ENCODE measurements at regions not wholly inside any gene's neighbourhood (a gene's known extent, or its start where the extent isn't known, plus 50 kb on each side); places are given as distances from the start of the nearest gene placed in this dataset.
A peak's percentile ranks its signal among the peaks of the same experiment; 100 is the strongest.

DNA sequence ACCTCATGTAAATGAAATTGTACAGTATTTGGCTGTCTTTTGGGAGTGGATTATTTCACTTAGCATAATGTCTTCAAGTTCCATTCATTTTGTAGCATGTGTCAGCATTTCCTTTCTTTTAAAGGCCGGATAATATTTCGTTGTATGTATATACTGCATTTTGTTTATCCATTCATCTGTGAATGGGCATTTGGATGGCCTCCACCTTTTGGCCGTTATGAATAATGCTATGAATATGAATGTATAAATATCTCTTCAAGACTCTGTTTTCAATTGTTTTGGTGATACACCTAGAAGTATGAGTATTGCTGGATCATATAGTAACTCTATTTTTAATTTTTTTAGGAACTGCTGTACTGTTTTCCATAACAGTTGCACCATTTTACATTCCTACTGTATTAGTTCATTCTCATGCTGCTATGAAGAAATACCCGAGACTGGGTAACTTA, 164.9 kb downstream of the DYRK2 start:
- Histone ChIP-seq H2AFZ (ENCODE audit: low read depth, low read length) (no peak overlapping the region), H3K27ac (ENCODE audit: low read length, poor library complexity, severe bottlenecking) (no peak overlapping the region), H3K4me1 (ENCODE audit: control insufficient read depth, insufficient read depth, low read depth, low read length) (no peaks in the 10 kb centered on the region), H2AK5ac (ENCODE audit: low read length, severe bottlenecking) (no peak overlapping the region), H2BK12ac (ENCODE audit: low read length in 2 of 2) (no peak overlapping the region), H2BK5ac (ENCODE audit: low read depth, low read length, poor library complexity, severe bottlenecking) (no peak overlapping the region), H4K8ac (ENCODE audit: low read length) (no peak overlapping the region), H2BK120ac (ENCODE audit: low read depth, low read length) (no peak overlapping the region), H3K9ac (ENCODE audit: low read length) (no peak overlapping the region), H4K91ac (ENCODE audit: low read length) (no peak overlapping the region), H3K9me3 (ENCODE audit: control insufficient read depth, low read length) (peaks cover 40% of the 10 kb centered on the region), H3K23ac (ENCODE audit: low read length in 2 of 2) (no peak overlapping the region), H3K4ac (ENCODE audit: low read depth in 1 of 2, low read length in 2 of 2) (no peak overlapping the region), H3K27me3 (ENCODE audit: control insufficient read depth in 1 of 2, insufficient read depth in 1 of 2, low read length in 2 of 2) (no peaks in the 10 kb centered on the region), H3K18ac (ENCODE audit: low read depth in 1 of 2, low read length in 2 of 2) (no peak overlapping the region), H2BK15ac (ENCODE audit: low read depth, poor library complexity, severe bottlenecking) (no peak overlapping the region), H3K4me2 (ENCODE audit: low read length, poor library complexity, severe bottlenecking) (no peak overlapping the region), H3K14ac (ENCODE audit: low read length in 2 of 2) (no peak overlapping the region), H3K79me1 (replicated peaks; ENCODE audit: low read length, poor library complexity, severe bottlenecking) (no peaks in the 10 kb centered on the region), H3K4me3 (ENCODE audit: insufficient read depth in 1 of 2, low read depth in 1 of 2, low read length in 2 of 2) (no peak overlapping the region), H3K36me3 (ENCODE audit: control insufficient read depth in 1 of 2, insufficient read depth in 2 of 2, low read depth in 1 of 2, low read length in 2 of 2) (no peaks in the 10 kb centered on the region)
- DNase-seq, result no peak
- 100% methylated on average over 2 of the region's 4 CpGs for WGBS

DNA sequence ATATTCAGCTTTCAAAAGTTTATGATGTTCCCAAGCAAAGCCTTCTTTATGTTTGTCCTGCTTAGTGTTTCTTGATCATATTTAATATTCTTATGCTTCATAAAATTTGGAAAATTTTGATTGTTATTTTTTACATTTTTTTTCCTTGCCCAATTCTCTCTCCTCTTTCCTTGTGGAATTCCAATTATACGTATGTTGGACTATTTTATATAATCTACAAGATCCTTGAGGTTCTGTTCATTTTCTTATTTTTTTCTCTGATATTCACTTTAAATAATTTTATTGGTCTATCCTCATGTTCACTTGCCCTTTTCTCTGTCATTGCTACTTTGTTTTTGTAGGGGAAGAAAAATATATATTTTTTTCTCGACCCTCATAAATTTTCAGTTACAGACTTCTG, 167.7 kb downstream of the DYRK2 start:
- H3K27ac ChIP-seq (ENCODE audit: low read length, poor library complexity, severe bottlenecking), result no peak overlapping the region
- no peak overlapping the region for H3K4ac ChIP-seq (ENCODE audit: low read depth in 1 of 2, low read length in 2 of 2)
- no peak overlapping the region for H2BK15ac ChIP-seq (ENCODE audit: low read depth, poor library complexity, severe bottlenecking)
- no peak overlapping the region for H2AK5ac ChIP-seq (ENCODE audit: low read length, severe bottlenecking)
- no peak overlapping the region for H2BK5ac ChIP-seq (ENCODE audit: low read depth, low read length, poor library complexity, severe bottlenecking)
- no peaks in the 10 kb centered on the region for H3K4me1 ChIP-seq (ENCODE audit: control insufficient read depth, insufficient read depth, low read depth, low read length)
- H4K8ac ChIP-seq (ENCODE audit: low read length), result no peak overlapping the region
- no peaks in the 10 kb centered on the region for H3K36me3 ChIP-seq (ENCODE audit: control insufficient read depth in 1 of 2, insufficient read depth in 2 of 2, low read depth in 1 of 2, low read length in 2 of 2)
- no peak overlapping the region for H2BK12ac ChIP-seq (ENCODE audit: low read length in 2 of 2)
- no peak overlapping the region for H2BK120ac ChIP-seq (ENCODE audit: low read depth, low read length)
- no peak overlapping the region for H3K9ac ChIP-seq (ENCODE audit: low read length)
- H3K27me3 ChIP-seq (ENCODE audit: control insufficient read depth in 1 of 2, insufficient read depth in 1 of 2, low read length in 2 of 2), result no peaks in the 10 kb centered on the region
- H4K91ac ChIP-seq (ENCODE audit: low read length), result no peak overlapping the region
- DNase-seq, result no peak
- H3K4me2 ChIP-seq (ENCODE audit: low read length, poor library complexity, severe bottlenecking), result no peak overlapping the region
- no peaks in the 10 kb centered on the region for H3K79me1 ChIP-seq (replicated peaks; ENCODE audit: low read length, poor library complexity, severe bottlenecking)
- H3K18ac ChIP-seq (ENCODE audit: low read depth in 1 of 2, low read length in 2 of 2), result no peak overlapping the region
- H3K4me3 ChIP-seq (ENCODE audit: insufficient read depth in 1 of 2, low read depth in 1 of 2, low read length in 2 of 2), result no peak overlapping the region
- H3K14ac ChIP-seq (ENCODE audit: low read length in 2 of 2), result no peak overlapping the region
- no peak overlapping the region for H2AFZ ChIP-seq (ENCODE audit: low read depth, low read length)
- WGBS, result no CpG with 5 or more reads among the region's 2 CpGs
- peaks cover 40% of the 10 kb centered on the region for H3K9me3 ChIP-seq (ENCODE audit: control insufficient read depth, low read length)
- no peak overlapping the region for H3K23ac ChIP-seq (ENCODE audit: low read length in 2 of 2)

DNA sequence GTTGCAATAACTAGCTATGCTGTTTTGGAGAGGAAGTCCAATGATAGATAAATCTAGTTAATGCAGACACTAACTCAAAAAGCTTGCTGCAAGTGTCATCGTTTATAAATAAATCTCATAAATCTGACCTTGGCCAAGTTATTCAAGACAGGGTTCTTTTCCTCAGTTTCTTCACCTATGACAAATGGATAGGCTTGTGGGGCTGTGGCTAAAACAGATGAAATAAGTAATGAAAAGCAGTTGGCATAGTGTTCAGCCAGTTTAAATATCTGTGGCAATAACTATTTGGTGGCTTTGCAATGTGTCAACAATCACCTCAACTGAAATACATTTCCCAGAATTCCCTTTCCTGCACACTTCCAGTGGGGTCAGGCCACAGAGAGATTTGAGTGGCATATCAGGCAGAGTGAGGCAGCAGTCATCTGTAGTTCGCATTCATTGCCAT, 169.9 kb downstream of the DYRK2 start:
- Histone ChIP-seq H2BK5ac (ENCODE audit: low read depth, low read length, poor library complexity, severe bottlenecking) (no peak overlapping the region), H2BK12ac (ENCODE audit: low read length in 2 of 2) (no peak overlapping the region), H2AFZ (ENCODE audit: low read depth, low read length) (no peak overlapping the region), H3K27ac (ENCODE audit: low read length, poor library complexity, severe bottlenecking) (no peak overlapping the region), H3K4me2 (ENCODE audit: low read length, poor library complexity, severe bottlenecking) (no peak overlapping the region), H3K14ac (ENCODE audit: low read length in 2 of 2) (no peak overlapping the region), H2BK15ac (ENCODE audit: low read depth, poor library complexity, severe bottlenecking) (no peak overlapping the region), H2AK5ac (ENCODE audit: low read length, severe bottlenecking) (no peak overlapping the region), H3K23ac (ENCODE audit: low read length in 2 of 2) (no peak overlapping the region), H3K79me1 (replicated peaks; ENCODE audit: low read length, poor library complexity, severe bottlenecking) (no peaks in the 10 kb centered on the region), H3K18ac (ENCODE audit: low read depth in 1 of 2, low read length in 2 of 2) (no peak overlapping the region), H3K9me3 (ENCODE audit: control insufficient read depth, low read length) (peaks cover 37% of the 10 kb centered on the region), H3K4me1 (ENCODE audit: control insufficient read depth, insufficient read depth, low read depth, low read length) (no peaks in the 10 kb centered on the region), H3K36me3 (ENCODE audit: control insufficient read depth in 1 of 2, insufficient read depth in 2 of 2, low read depth in 1 of 2, low read length in 2 of 2) (no peaks in the 10 kb centered on the region), H3K4me3 (ENCODE audit: insufficient read depth in 1 of 2, low read depth in 1 of 2, low read length in 2 of 2) (no peak overlapping the region), H4K91ac (ENCODE audit: low read length) (no peak overlapping the region), H3K4ac (ENCODE audit: low read depth in 1 of 2, low read length in 2 of 2) (no peak overlapping the region), H4K8ac (ENCODE audit: low read length) (no peak overlapping the region), H2BK120ac (ENCODE audit: low read depth, low read length) (no peak overlapping the region), H3K9ac (ENCODE audit: low read length) (no peak overlapping the region), H3K27me3 (ENCODE audit: control insufficient read depth in 1 of 2, insufficient read depth in 1 of 2, low read length in 2 of 2) (no peaks in the 10 kb centered on the region)
- 100% methylated on average over 1 of the region's 2 CpGs for WGBS
- peak; percentile 31 for DNase-seq

DNA sequence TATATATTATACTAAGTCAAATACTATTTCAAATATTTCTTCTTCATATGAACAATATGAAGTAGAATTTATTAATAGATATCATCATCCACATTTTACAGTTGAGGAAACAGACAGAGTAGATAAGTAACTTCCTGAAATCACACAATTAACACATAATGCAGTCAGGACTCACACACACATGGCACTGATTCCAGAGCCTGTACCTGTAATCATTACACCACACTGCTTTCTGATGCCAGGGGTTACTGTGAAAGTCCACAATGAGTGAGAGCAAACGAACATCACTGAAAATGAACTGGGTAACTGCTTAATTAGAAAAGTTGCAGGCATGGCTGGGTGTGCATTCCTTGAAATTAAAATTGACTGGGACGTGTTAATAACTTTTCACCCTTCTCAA, 169.3 kb upstream of the IFNG-AS1 start:
- Histone ChIP-seq H3K4me2 (ENCODE audit: low read length, poor library complexity, severe bottlenecking) (no peak overlapping the region), H2AFZ (ENCODE audit: low read depth, low read length) (no peak overlapping the region), H2BK12ac (ENCODE audit: low read length in 2 of 2) (no peak overlapping the region), H3K36me3 (ENCODE audit: control insufficient read depth in 1 of 2, insufficient read depth in 2 of 2, low read depth in 1 of 2, low read length in 2 of 2) (no peaks in the 10 kb centered on the region), H3K27me3 (ENCODE audit: control insufficient read depth in 1 of 2, insufficient read depth in 1 of 2, low read length in 2 of 2) (no peaks in the 10 kb centered on the region), H2BK120ac (ENCODE audit: low read depth, low read length) (no peak overlapping the region), H3K9ac (ENCODE audit: low read length) (no peak overlapping the region), H3K18ac (ENCODE audit: low read depth in 1 of 2, low read length in 2 of 2) (no peak overlapping the region), H4K8ac (ENCODE audit: low read length) (no peak overlapping the region), H2BK5ac (ENCODE audit: low read depth, low read length, poor library complexity, severe bottlenecking) (no peak overlapping the region), H3K4ac (ENCODE audit: low read depth in 1 of 2, low read length in 2 of 2) (no peak overlapping the region), H3K9me3 (ENCODE audit: control insufficient read depth, low read length) (peaks cover 29% of the 10 kb centered on the region), H2BK15ac (ENCODE audit: low read depth, poor library complexity, severe bottlenecking) (no peak overlapping the region), H3K4me1 (ENCODE audit: control insufficient read depth, insufficient read depth, low read depth, low read length) (no peaks in the 10 kb centered on the region), H4K91ac (ENCODE audit: low read length) (no peak overlapping the region), H3K27ac (ENCODE audit: low read length, poor library complexity, severe bottlenecking) (no peak overlapping the region), H3K79me1 (replicated peaks; ENCODE audit: low read length, poor library complexity, severe bottlenecking) (no peaks in the 10 kb centered on the region), H2AK5ac (ENCODE audit: low read length, severe bottlenecking) (no peak overlapping the region), H3K4me3 (ENCODE audit: insufficient read depth in 1 of 2, low read depth in 1 of 2, low read length in 2 of 2) (no peak overlapping the region), H3K14ac (ENCODE audit: low read length in 2 of 2) (no peak overlapping the region), H3K23ac (ENCODE audit: low read length in 2 of 2) (no peak overlapping the region)
- 86% methylated on average over 1 of the region's 2 CpGs for WGBS
- no peak for DNase-seq

Data from mesenchymal stem cell (in vitro differentiated cells and primary cell).